K562 (cell line): ENCODE measurements at regions not wholly inside any gene's neighbourhood (a gene's known extent, or its start where the extent isn't known, plus 50 kb on each side); places are given as distances from the start of the nearest gene placed in this dataset.

Experiments used
- ATAC-seq: fragments of 200-7000 bp; cut with Tn5 transposase; 3 replicates; pipeline ENCODE4 v1.9.1; 2020; ENCODE audit warnings: moderate library complexity
- BruUV-seq: library from RNA; stranded (reverse); fragments of 400-500 nt; replicated peaks from 2 replicates; lab custom pipeline; 2021; lab: Mats Ljungman, UMichigan
- CTCF ChIA-PET: fragments of 300-600 bp; formaldehyde crosslinking; extraction: SDS; loops from one replicate; lab custom pipeline; 2021; ENCODE audit warnings: low intra/inter-chr PET ratio; lab: Yijun Ruan, JAX
- POLR2A ChIA-PET: fragments of 300-600, 350-650 bp; sonication (Branson Sonifier 250); formaldehyde crosslinking; extraction: SDS; loops from one replicate; lab custom pipeline; 2021; ENCODE audit warnings: antibody characterized with exemption, inconsistent platforms; lab: Yijun Ruan, JAX
- DNase-seq, 4 experiments: peaks; one replicate each; pipeline versions ENCODE4 v3.0.0 to v3.0.0-alpha.2; 2011 to 2018; ENCODE audit warnings: low spot score in 3 of 4, mixed read lengths in 3 of 4; ENCODE audit errors: extremely low read depth in 1 of 4
- FAIRE-seq: peaks from 2 replicates; lab custom pipeline; 2011; peaks lifted over from hg19 to GRCh38; lab: Jason Lieb, UNC
- H2AFZ ChIP-seq: 2 replicates; pipeline ENCODE4 v1.6.0; 2011; ENCODE audit warnings: low read depth, low read length, control low read depth, inconsistent platforms
- H3K27ac ChIP-seq: fragments of 200-600 bp; 3 replicates; pipeline ENCODE4 v1.8.0; 2011; ENCODE audit warnings: low read depth, mild to moderate bottlenecking, control low read depth, inconsistent platforms, low read length, moderate library complexity, mixed read lengths; ENCODE audit errors: extremely low read depth
- H3K27me3 ChIP-seq, 2 experiments: fragments of 300-600 bp in 1 of 2; 2 replicates in 1 of 2; 3 replicates in 1 of 2; pipeline versions ENCODE4 v1.6.0 to v1.8.0; 2011; ENCODE audit warnings: inconsistent platforms in 2 of 2, low read length in 2 of 2, mild to moderate bottlenecking in 1 of 2, mixed read lengths in 1 of 2, moderate library complexity in 1 of 2; ENCODE audit not compliant: control insufficient read depth in 2 of 2, insufficient read depth in 2 of 2
- H3K36me3 ChIP-seq: fragments of 300-600 bp; 3 replicates; pipeline ENCODE4 v1.8.0; 2011; ENCODE audit warnings: mild to moderate bottlenecking, low read length, inconsistent platforms; ENCODE audit not compliant: control insufficient read depth, insufficient read depth
- H3K4me1 ChIP-seq, 2 experiments: fragments of 200-600 bp in 1 of 2; replicated peaks in 1 of 2; 2 replicates in 1 of 2; 3 replicates in 1 of 2; pipeline versions ENCODE4 v1.5.1 to v1.8.0; 2011; ENCODE audit warnings: inconsistent platforms in 2 of 2, low read length in 2 of 2, mild to moderate bottlenecking in 1 of 2, mixed read lengths in 1 of 2, moderate library complexity in 1 of 2; ENCODE audit not compliant: control insufficient read depth in 2 of 2, insufficient read depth in 2 of 2
- H3K4me2 ChIP-seq: 2 replicates; pipeline ENCODE4 v1.6.1; 2011; ENCODE audit warnings: low read length, control low read depth, inconsistent platforms, mixed read lengths; ENCODE audit not compliant: insufficient read depth
- H3K4me3 ChIP-seq: fragments of 200-600 bp; sonication (generic), shearing (Covaris generic); 2 replicates; pipeline ENCODE4 v1.5.1; 2016; ENCODE audit warnings: control low read depth, inconsistent platforms
- H3K79me2 ChIP-seq: fragments of 200-600 bp; 3 replicates; pipeline ENCODE4 v1.8.0; 2011; ENCODE audit warnings: low read length, inconsistent platforms; ENCODE audit not compliant: control insufficient read depth, insufficient read depth
- H3K9ac ChIP-seq, 2 experiments: 2 replicates each; pipeline versions ENCODE4 v1.6.0 to v1.6.1; 2011; ENCODE audit warnings: low read depth in 2 of 2, low read length in 2 of 2, control low read depth in 1 of 2, inconsistent platforms in 1 of 2, mild to moderate bottlenecking in 1 of 2, mixed read lengths in 1 of 2; ENCODE audit not compliant: insufficient read depth in 1 of 2
- H3K9me1 ChIP-seq: one replicate; pipeline ENCODE4 v1.6.0; 2011; ENCODE audit warnings: inconsistent platforms, mild to moderate bottlenecking, low read length, moderate library complexity; ENCODE audit not compliant: control insufficient read depth, insufficient read depth
- H3K9me3 ChIP-seq: replicated peaks from 2 replicates; pipeline ENCODE4 v1.5.1; 2011; ENCODE audit warnings: low read depth, low read length, inconsistent platforms; ENCODE audit not compliant: control insufficient read depth, insufficient read depth
- H4K20me1 ChIP-seq: replicated peaks from 2 replicates; pipeline ENCODE4 v1.6.1; 2011; ENCODE audit warnings: low read length, inconsistent platforms, mixed read lengths; ENCODE audit not compliant: control insufficient read depth, insufficient read depth
- CSDE1 ChIP-seq, 2 experiments: fragments of 450-650 bp; IDR thresholded peaks; 2 replicates each; pipeline ENCODE4 v1.6.1; 2016; ENCODE audit warnings: mild to moderate bottlenecking in 1 of 2
- FOSL1 ChIP-seq: fragments of 200-800 bp; sonication (Bioruptor generic); conservative IDR thresholded peaks from 2 replicates; pipeline ENCODE4 v1.6.1; 2016; ENCODE audit warnings: missing genetic modification characterization, missing compliant biosample characterization
- GTF2A2 ChIP-seq: IDR thresholded peaks from 2 replicates; pipeline ENCODE4 v1.6.1; 2016; ENCODE audit warnings: mild to moderate bottlenecking, missing genetic modification characterization, missing compliant biosample characterization
- HDAC3 ChIP-seq: fragments of 450-650 bp; IDR thresholded peaks from 2 replicates; pipeline ENCODE4 v1.6.1; 2018; ENCODE audit warnings: borderline replicate concordance, mild to moderate bottlenecking, moderate library complexity; ENCODE audit not compliant: partially characterized antibody
- MAFG ChIP-seq: fragments of 450-650 bp; conservative IDR thresholded peaks from 2 replicates; pipeline ENCODE4 v1.6.1; 2016; ENCODE audit warnings: missing genetic modification characterization, missing compliant biosample characterization
- MEIS2 ChIP-seq: fragments of 450-650 bp; IDR thresholded peaks from 2 replicates; pipeline ENCODE4 v1.6.1; 2014; ENCODE audit warnings: mild to moderate bottlenecking; ENCODE audit not compliant: partially characterized antibody
- MITF ChIP-seq: IDR thresholded peaks from 2 replicates; pipeline ENCODE4 v1.6.1; 2014; ENCODE audit warnings: antibody characterized with exemption
- PHB ChIP-seq: fragments of 250-450 bp; sonication (Bioruptor Pico); IDR thresholded peaks from 2 replicates; pipeline ENCODE4 v1.5.0; 2021
- RBFOX2 ChIP-seq: fragments of 200-400 bp; formaldehyde crosslinking; IDR thresholded peaks from 2 replicates; pipeline ENCODE4 v1.6.1; 2017; ENCODE audit warnings: low read depth, mild to moderate bottlenecking, low read length, moderate library complexity
- SMARCE1 ChIP-seq: fragments of 450-650 bp; IDR thresholded peaks from 2 replicates; pipeline ENCODE4 v1.7.1; 2016; ENCODE audit warnings: mild to moderate bottlenecking
- TCF7 ChIP-seq: sonication (generic); IDR thresholded peaks from 2 replicates; pipeline ENCODE4 v1.6.1; 2016; ENCODE audit warnings: antibody characterized with exemption, borderline replicate concordance
- TEAD4 ChIP-seq, 2 experiments: sonication (generic) in 1 of 2; formaldehyde crosslinking in 1 of 2; IDR thresholded peaks; 2 replicates each; pipeline versions ENCODE4 v1.6.1 to v1.8.0; 2012 to 2022; ENCODE audit warnings: borderline replicate concordance in 1 of 2, inconsistent platforms in 1 of 2, low read length in 1 of 2, mild to moderate bottlenecking in 1 of 2, missing genetic modification reagents in 1 of 2
- TFE3 ChIP-seq: fragments of 450-650 bp; formaldehyde crosslinking; IDR thresholded peaks from 2 replicates; pipeline ENCODE4 v1.4.0; 2020; ENCODE audit warnings: mild to moderate bottlenecking, mixed read lengths
- TSHZ1 ChIP-seq: fragments of 250-450 bp; sonication (Bioruptor Pico); IDR thresholded peaks from 2 replicates; pipeline ENCODE4 v1.4.0; 2020; ENCODE audit warnings: mild to moderate bottlenecking, moderate library complexity
- ZFP36 ChIP-seq: fragments of 150-350 bp; IDR thresholded peaks from 2 replicates; pipeline ENCODE4 v1.6.1; 2018; ENCODE audit warnings: low read length, low read depth; ENCODE audit not compliant: partially characterized antibody
- ZNF589 ChIP-seq: fragments of 200-800 bp; sonication (Bioruptor generic); IDR thresholded peaks from 2 replicates; pipeline ENCODE4 v1.6.1; 2016; ENCODE audit warnings: low read depth, missing genetic modification characterization, missing compliant biosample characterization
- WGBS: fragments of 100-300 bp; shearing (Covaris generic); methylation state at CpG from one replicate; pipeline ENCODE4 v1.1.6; 2016; ENCODE audit warnings: low coverage, mixed read lengths; ENCODE audit not compliant: insufficient coverage; ENCODE audit errors: missing lambda C conversion rate; 5-methylcytosine and 5-hydroxymethylcytosine counted together
- in situ Hi-C: fragments of 300-500 bp; cut with MboI; formaldehyde crosslinking; loops from 4 replicates; pipeline ENCODE4 v1.15.0; 2018; ENCODE audit warnings: inconsistent platforms, mixed read lengths
- intact Hi-C: fragments of 100-400 bp; cut with micrococcal nuclease; formaldehyde crosslinking; loops from 2 replicates; pipeline ENCODE4 v1.14.2; 2022

GRCh38 chr1:99535470-99536164 is 110.3 kb upstream of the PALMD start:
- H3K27ac ChIP-seq, result peak overlapping the region; percentile 48; the same call in 1 of the 3 replicates
- peaks cover 0 to 9% of the 10 kb centered on the region in 2 experiments; a peak in 2 of 5 replicates for H3K4me1 ChIP-seq
- H3K9me3 ChIP-seq, result no peaks in the 10 kb centered on the region
- no peaks in the 10 kb centered on the region for H3K79me2 ChIP-seq
- in situ Hi-C loops (no loop called here), intact Hi-C loops (loop anchor here (10.0 kb wide), 1 partner anchor 169 kb away; no protein-coding TSS in a partner anchor)
- no TSS peak for BruUV-seq
- POLR2A ChIA-PET, result no interaction called here
- H3K4me3 ChIP-seq, result no peak overlapping the region
- FAIRE-seq, result peak; percentile 79
- no peaks in the 10 kb centered on the region for H4K20me1 ChIP-seq
- peak overlapping the region; percentile 78 for H2AFZ ChIP-seq
- H3K9me1 ChIP-seq, result no peaks in the 10 kb centered on the region
- ATAC-seq, result peak; percentile 79
- WGBS, result 20% methylated on average over 4 of the region's 7 CpGs
- H3K9ac ChIP-seq, result no peak overlapping the region
- H3K27me3 ChIP-seq, result no peaks in the 10 kb centered on the region
- DNase-seq, result peak in 1 of 4 experiments; percentile 68
- no peak overlapping the region; the same call in 1 of the 2 replicates for H3K4me2 ChIP-seq
- H3K36me3 ChIP-seq, result no peaks in the 10 kb centered on the region
- CTCF ChIA-PET, result no interaction called here
- TF ChIP-seq GTF2A2 (tag) (peak; percentile 73; the same call in 1 of the 2 replicates), SMARCE1 (no peak), PHB (CRISPR knock-in tag) (no peak), HDAC3 (no peak), CSDE1 (IDR thresholded peaks at IDR 0.05) (no peak), ZNF589 (CRISPR knock-in tag) (peak; percentile 80; the same call in 1 of the 2 replicates), ZFP36 (no peak), FOSL1 (tag) (peak; percentile 50; the same call in 1 of the 2 replicates), MEIS2 (peak; percentile 64), TCF7 (no peak), MITF (no peak), TFE3 (CRISPR knock-in tag) (no peak), TEAD4 (IDR thresholded peaks at IDR 0.05; ENCODE audit: low read length) (no peak), TEAD4 (CRISPR knock-in tag; IDR thresholded peaks at IDR 0.05; ENCODE audit: borderline replicate concordance) (no peak), RBFOX2 (no peak), TSHZ1 (CRISPR knock-in tag) (peak; percentile 87), MAFG (tag) (no peak)
